ENCODE measurements at regions not wholly inside any gene's neighbourhood (a gene's known extent, or its start where the extent isn't known, plus 50 kb on each side); places are given as distances from the start of the nearest gene placed in this dataset.

DNA sequence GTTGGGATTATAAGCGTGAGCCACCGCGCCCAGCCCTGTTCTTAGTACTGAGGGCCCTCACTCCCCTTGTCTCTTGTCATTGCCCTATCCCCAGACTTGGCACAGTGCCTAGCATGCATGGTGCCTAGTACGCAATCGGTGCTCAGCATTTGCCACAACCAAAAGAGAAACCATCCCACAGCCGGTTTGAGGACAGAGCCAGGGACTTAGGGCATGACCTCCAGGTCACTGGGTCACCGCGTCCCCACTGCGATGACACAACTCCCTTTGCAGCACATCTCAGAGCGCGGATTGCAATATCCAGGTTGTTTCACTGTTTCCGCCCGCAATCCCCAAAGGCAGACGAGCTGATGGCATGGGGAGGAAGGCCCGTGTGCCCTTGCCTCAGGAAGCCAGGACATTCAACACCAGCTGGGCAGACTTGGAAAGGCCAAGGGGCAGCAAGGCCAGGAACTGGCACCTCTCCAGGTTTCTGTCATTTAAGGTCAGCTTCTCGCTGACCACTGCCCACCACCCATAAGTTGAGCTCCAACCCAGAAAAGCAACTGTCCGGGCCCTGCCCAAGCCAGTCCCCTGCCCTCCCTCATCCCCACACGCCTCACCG is 274.5 kb downstream of the MRTFB start:
- TF ChIP-seq CTCF (IDR thresholded peaks at IDR 0.05) (no peak), POLR2A (IDR thresholded peaks at IDR 0.05) (no peak)

All from sigmoid colon (tissue), 3 donors.